SK-N-SH treated with all-trans-retinoic acid at 6 μM for 48 hours (cell line): ENCODE measurements at regions not wholly inside any gene's neighbourhood (a gene's known extent, or its start where the extent isn't known, plus 50 kb on each side); places are given as distances from the start of the nearest gene placed in this dataset.

Source experiments
- ATAC-seq: fragments of 200-7000 bp; cut with Tn5 transposase; 3 replicates; pipeline ENCODE4 v1.9.1; 2020; ENCODE audit warnings: mild to moderate bottlenecking, moderate library complexity
- ARNTL ChIP-seq: fragments of 450-650 bp; formaldehyde crosslinking; IDR thresholded peaks from 2 replicates; pipeline ENCODE4 v1.5.0; 2020; ENCODE audit warnings: low read depth, mild to moderate bottlenecking, moderate library complexity, borderline replicate concordance
- BACH2 ChIP-seq: fragments of 250-450 bp; sonication (Bioruptor Pico); IDR thresholded peaks from 2 replicates; pipeline ENCODE4 v1.9.0; 2021; ENCODE audit warnings: mild to moderate bottlenecking, borderline replicate concordance
- CSDC2 ChIP-seq: fragments of 250-450 bp; sonication (Bioruptor Pico); IDR thresholded peaks from 2 replicates; pipeline ENCODE4 v1.5.0; 2020; ENCODE audit warnings: mild to moderate bottlenecking, moderate library complexity
- CSRNP3 ChIP-seq: fragments of 250-450 bp; sonication (Bioruptor Pico); IDR thresholded peaks from 2 replicates; pipeline ENCODE4 v1.5.1; 2021; ENCODE audit warnings: mild to moderate bottlenecking, moderate library complexity
- ESRRG ChIP-seq: fragments of 250-450 bp; sonication (Bioruptor Pico); IDR thresholded peaks from 2 replicates; pipeline ENCODE4 v1.6.1; 2021; ENCODE audit warnings: mild to moderate bottlenecking
- GLIS3 ChIP-seq: fragments of 250-450 bp; sonication (Bioruptor Pico); IDR thresholded peaks from 2 replicates; pipeline ENCODE4 v1.5.0; 2020; ENCODE audit warnings: mild to moderate bottlenecking, moderate library complexity
- ISL1 ChIP-seq: fragments of 250-450 bp; sonication (Bioruptor Pico); IDR thresholded peaks from 2 replicates; pipeline ENCODE4 v2.1.2; 2022; ENCODE audit warnings: mild to moderate bottlenecking, moderate library complexity
- OSR1 ChIP-seq: fragments of 250-450 bp; sonication (Bioruptor Pico); IDR thresholded peaks from 2 replicates; pipeline ENCODE4 v1.8.0; 2022; ENCODE audit warnings: moderate library complexity, mild to moderate bottlenecking, inconsistent platforms
- PATZ1 ChIP-seq: fragments of 250-450 bp; sonication (Bioruptor Pico); IDR thresholded peaks from 2 replicates; pipeline ENCODE4 v1.8.0; 2020; ENCODE audit warnings: mild to moderate bottlenecking, moderate library complexity, borderline replicate concordance
- POU6F1 ChIP-seq: fragments of 250-450 bp; sonication (Bioruptor Pico); IDR thresholded peaks from 2 replicates; pipeline ENCODE4 v1.8.0; 2021; ENCODE audit warnings: low read depth, mild to moderate bottlenecking, moderate library complexity, borderline replicate concordance
- PPARA ChIP-seq: fragments of 250-450 bp; sonication (Bioruptor Pico); IDR thresholded peaks from 2 replicates; pipeline ENCODE4 v1.5.0; 2020; ENCODE audit warnings: mild to moderate bottlenecking, borderline replicate concordance
- RARB ChIP-seq: fragments of 250-450 bp; sonication (Bioruptor Pico); IDR thresholded peaks from 2 replicates; pipeline ENCODE4 v1.8.0; 2021; ENCODE audit warnings: mild to moderate bottlenecking, moderate library complexity
- SNAI2 ChIP-seq: fragments of 250-450 bp; sonication (Bioruptor Pico); IDR thresholded peaks from 2 replicates; pipeline ENCODE4 v1.5.0; 2020; ENCODE audit warnings: mild to moderate bottlenecking, moderate library complexity
- TCF4 ChIP-seq: fragments of 250-450 bp; sonication (Bioruptor Pico); IDR thresholded peaks from 2 replicates; pipeline ENCODE4 v1.8.0; 2021; ENCODE audit warnings: mild to moderate bottlenecking, moderate library complexity, borderline replicate concordance
- TOX ChIP-seq: fragments of 250-450 bp; sonication (Bioruptor Pico); IDR thresholded peaks from 2 replicates; pipeline ENCODE4 v1.8.0; 2021; ENCODE audit warnings: mild to moderate bottlenecking, moderate library complexity, borderline replicate concordance
- TSHZ2 ChIP-seq: fragments of 250-450 bp; sonication (Bioruptor Pico); IDR thresholded peaks from 2 replicates; pipeline ENCODE4 v1.5.0; 2020; ENCODE audit warnings: mild to moderate bottlenecking, moderate library complexity
- ZC3H10 ChIP-seq: fragments of 250-450 bp; sonication (Bioruptor Pico); IDR thresholded peaks from 2 replicates; pipeline ENCODE4 v1.5.1; 2021; ENCODE audit warnings: mild to moderate bottlenecking, moderate library complexity
- ZFP3 ChIP-seq: fragments of 250-450 bp; sonication (Bioruptor Pico); IDR thresholded peaks from 2 replicates; pipeline ENCODE4 v1.5.0; 2020; ENCODE audit warnings: mild to moderate bottlenecking, moderate library complexity
- ZFP30 ChIP-seq: fragments of 450-650 bp; formaldehyde crosslinking; IDR thresholded peaks from 2 replicates; pipeline ENCODE4 v1.5.0; 2022; ENCODE audit warnings: mild to moderate bottlenecking, moderate library complexity
- ZNF565 ChIP-seq: fragments of 450-650 bp; formaldehyde crosslinking; conservative IDR thresholded peaks from 2 replicates; pipeline ENCODE4 v1.5.0; 2020; ENCODE audit warnings: low read depth, mild to moderate bottlenecking, moderate library complexity
- ZNF70 ChIP-seq: fragments of 450-650 bp; formaldehyde crosslinking; IDR thresholded peaks from 2 replicates; pipeline ENCODE4 v1.5.0; 2020; ENCODE audit warnings: mild to moderate bottlenecking, moderate library complexity
- ZNF8 ChIP-seq: fragments of 450-650 bp; formaldehyde crosslinking; IDR thresholded peaks from 2 replicates; pipeline ENCODE4 v1.5.0; 2020; ENCODE audit warnings: mild to moderate bottlenecking, moderate library complexity

- TF ChIP-seq ZNF70 (CRISPR knock-in tag) (no peak), ZNF565 (no peak), ARNTL (CRISPR knock-in tag) (no peak), SNAI2 (CRISPR knock-in tag) (no peak), CSRNP3 (no peak), RARB (CRISPR knock-in tag) (no peak), PPARA (CRISPR knock-in tag) (no peak), ZC3H10 (no peak), ZFP30 (no peak)
- no peak for ATAC-seq
These were observed 981.9 kb upstream of the ADGRL4 start for GRCh38 chr1:79988401-79988800.

GRCh38 chr1:79982211-79982610, 975.7 kb upstream of the ADGRL4 start:
- peak; percentile 82 for ATAC-seq
- TF ChIP-seq GLIS3: no peak
- TF ChIP-seq POU6F1 (CRISPR knock-in tag): no peak
- TF ChIP-seq ZFP3: no peak
- TF ChIP-seq TOX (CRISPR knock-in tag): no peak
- no peak for TF ChIP-seq ISL1 (CRISPR knock-in tag)
- no peak for TF ChIP-seq ZNF70 (CRISPR knock-in tag)
- no peak for TF ChIP-seq SNAI2 (CRISPR knock-in tag)
- no peak for TF ChIP-seq RARB (CRISPR knock-in tag)
- no peak for TF ChIP-seq CSRNP3
- no peak for TF ChIP-seq ESRRG (CRISPR knock-in tag)
- no peak for TF ChIP-seq ZC3H10
- no peak for TF ChIP-seq CSDC2 (CRISPR knock-in tag)
- no peak for TF ChIP-seq TSHZ2 (CRISPR knock-in tag)
- TF ChIP-seq OSR1 (CRISPR knock-in tag): no peak
- TF ChIP-seq ZNF565: no peak
- TF ChIP-seq PPARA (CRISPR knock-in tag): no peak
- TF ChIP-seq PATZ1 (CRISPR knock-in tag): no peak
- no peak for TF ChIP-seq ARNTL (CRISPR knock-in tag)

GRCh38 chr1:79981481-79981880, 975.0 kb upstream of the ADGRL4 start:
- TF ChIP-seq POU6F1 (CRISPR knock-in tag) (no peak), ZNF70 (CRISPR knock-in tag) (no peak), ARNTL (CRISPR knock-in tag) (no peak), ZNF565 (no peak), TCF4 (CRISPR knock-in tag) (no peak), SNAI2 (CRISPR knock-in tag) (no peak), BACH2 (CRISPR knock-in tag) (no peak), ESRRG (CRISPR knock-in tag) (no peak), ZC3H10 (no peak), ZFP3 (no peak), ZNF8 (CRISPR knock-in tag) (no peak), TSHZ2 (CRISPR knock-in tag) (no peak)
- ATAC-seq: peak; percentile 32; the same call in 2 of the 3 replicates
